ENCODE measurements at regions not wholly inside any gene's neighbourhood (a gene's known extent, or its start where the extent isn't known, plus 50 kb on each side); places are given as distances from the start of the nearest gene placed in this dataset.

DNA sequence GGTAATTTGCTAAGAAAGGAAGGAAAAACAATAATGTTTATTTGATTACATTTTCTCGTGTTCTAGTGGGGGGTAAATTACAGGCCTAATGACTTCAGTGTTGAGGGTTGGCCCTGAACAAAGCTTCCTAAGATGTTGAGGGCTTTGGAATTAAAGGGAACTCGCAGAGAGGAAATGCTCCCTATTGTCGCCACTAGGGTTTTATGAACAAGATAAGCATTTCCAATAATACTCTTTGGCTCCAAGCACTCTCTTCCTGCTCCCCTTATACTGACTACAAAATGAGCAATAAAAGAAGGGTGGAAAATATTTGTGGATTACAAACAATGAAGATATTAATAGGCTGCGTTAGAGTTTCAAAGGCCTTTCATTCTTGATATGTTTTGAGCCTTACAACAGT lies 363.6 kb downstream of the HS3ST3B1 start:
- Histone ChIP-seq H3K36me3 (ENCODE audit: control insufficient read depth, insufficient read depth, low read length) (no peaks in the 10 kb centered on the region), H3K4me3 (replicated peaks; ENCODE audit: low read depth, low read length) (no peak overlapping the region), H3K27me3 (replicated peaks; ENCODE audit: control insufficient read depth, insufficient read depth, low read length) (no peaks in the 10 kb centered on the region)
- DNase-seq (ENCODE audit: extremely low read depth, insufficient read length), result no peak
- TF ChIP-seq, protein P1, sequence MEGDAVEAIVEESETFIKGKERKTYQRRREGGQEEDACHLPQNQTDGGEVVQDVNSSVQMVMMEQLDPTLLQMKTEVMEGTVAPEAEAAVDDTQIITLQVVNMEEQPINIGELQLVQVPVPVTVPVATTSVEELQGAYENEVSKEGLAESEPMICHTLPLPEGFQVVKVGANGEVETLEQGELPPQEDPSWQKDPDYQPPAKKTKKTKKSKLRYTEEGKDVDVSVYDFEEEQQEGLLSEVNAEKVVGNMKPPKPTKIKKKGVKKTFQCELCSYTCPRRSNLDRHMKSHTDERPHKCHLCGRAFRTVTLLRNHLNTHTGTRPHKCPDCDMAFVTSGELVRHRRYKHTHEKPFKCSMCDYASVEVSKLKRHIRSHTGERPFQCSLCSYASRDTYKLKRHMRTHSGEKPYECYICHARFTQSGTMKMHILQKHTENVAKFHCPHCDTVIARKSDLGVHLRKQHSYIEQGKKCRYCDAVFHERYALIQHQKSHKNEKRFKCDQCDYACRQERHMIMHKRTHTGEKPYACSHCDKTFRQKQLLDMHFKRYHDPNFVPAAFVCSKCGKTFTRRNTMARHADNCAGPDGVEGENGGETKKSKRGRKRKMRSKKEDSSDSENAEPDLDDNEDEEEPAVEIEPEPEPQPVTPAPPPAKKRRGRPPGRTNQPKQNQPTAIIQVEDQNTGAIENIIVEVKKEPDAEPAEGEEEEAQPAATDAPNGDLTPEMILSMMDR (IDR thresholded peaks at IDR 0.05; ENCODE audit: insufficient read depth, low read length, poor library complexity, severe bottlenecking), result no peak

DNA sequence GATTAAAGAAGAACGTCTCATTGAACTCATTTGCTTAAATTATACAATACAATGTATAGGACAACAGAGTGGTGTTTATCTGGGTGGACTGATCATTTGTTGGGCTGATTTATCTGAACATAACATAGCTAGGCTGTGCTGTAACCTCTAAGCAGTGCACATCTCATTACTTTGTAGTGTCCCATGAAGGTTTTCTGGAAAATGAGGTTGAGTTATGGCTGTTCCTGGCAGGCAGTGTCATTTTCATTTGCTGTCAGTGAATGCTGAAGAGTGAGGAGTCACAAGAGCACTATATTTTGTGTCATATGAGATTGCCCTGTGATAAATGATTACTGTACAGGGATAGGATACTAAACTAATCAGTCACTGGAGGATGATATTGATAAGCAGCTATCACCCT lies 340.2 kb downstream of the HS3ST3B1 start:
- no peaks in the 10 kb centered on the region for H3K36me3 ChIP-seq (ENCODE audit: control insufficient read depth, insufficient read depth, low read length)
- no peak overlapping the region for H3K4me3 ChIP-seq (replicated peaks; ENCODE audit: low read depth, low read length)
- no peaks in the 10 kb centered on the region for H3K27me3 ChIP-seq (replicated peaks; ENCODE audit: control insufficient read depth, insufficient read depth, low read length)
- TF ChIP-seq, protein P1 (IDR thresholded peaks at IDR 0.05; ENCODE audit: insufficient read depth, low read length, poor library complexity, severe bottlenecking), result no peak
- no peak for DNase-seq (ENCODE audit: extremely low read depth, insufficient read length)

DNA sequence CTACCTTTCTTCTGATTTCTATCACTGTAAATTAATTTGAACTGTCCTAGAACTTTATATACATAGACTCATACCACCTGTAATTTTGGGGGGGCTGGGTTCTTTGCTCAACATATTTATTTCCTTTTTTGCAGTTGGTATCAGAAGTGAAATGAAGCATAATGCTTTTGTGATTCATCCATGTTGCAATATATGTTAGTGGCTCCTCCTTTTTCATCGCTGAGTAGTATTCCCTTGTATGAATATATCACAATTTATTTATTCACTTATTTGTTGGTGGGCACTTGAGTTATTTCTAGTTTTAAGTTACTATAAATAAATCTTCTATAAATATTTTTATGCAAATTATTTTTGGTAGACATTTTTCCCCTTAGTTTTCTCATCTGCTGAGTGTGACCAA lies 336.4 kb downstream of the HS3ST3B1 start:
- TF ChIP-seq, protein P1 (IDR thresholded peaks at IDR 0.05; ENCODE audit: insufficient read depth, low read length, poor library complexity, severe bottlenecking), result no peak
- no peak for DNase-seq (ENCODE audit: extremely low read depth, insufficient read length)
- Histone ChIP-seq H3K4me3 (replicated peaks; ENCODE audit: low read depth, low read length) (no peak overlapping the region), H3K27me3 (replicated peaks; ENCODE audit: control insufficient read depth, insufficient read depth, low read length) (no peaks in the 10 kb centered on the region), H3K36me3 (ENCODE audit: control insufficient read depth, insufficient read depth, low read length) (no peaks in the 10 kb centered on the region)

DNA sequence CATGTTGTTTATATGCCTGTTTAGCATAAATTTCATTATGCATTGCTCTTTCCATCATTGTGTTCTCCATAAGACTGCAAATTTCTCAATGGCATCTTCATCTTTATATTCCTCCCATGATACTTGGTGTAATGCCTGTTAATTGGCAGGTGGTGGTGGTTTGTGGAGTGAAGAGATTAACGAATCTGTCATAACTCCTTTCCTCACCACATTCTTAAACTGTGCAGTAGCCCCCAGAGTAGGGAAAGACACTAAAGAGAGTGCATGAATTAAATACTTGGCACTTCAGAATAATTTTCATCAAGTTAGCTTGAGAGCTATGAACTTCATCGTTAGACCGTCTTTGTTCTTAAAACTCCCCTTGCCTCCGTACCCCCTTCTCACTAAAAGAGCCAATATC lies 329.7 kb downstream of the HS3ST3B1 start:
- no peak for DNase-seq (ENCODE audit: extremely low read depth, insufficient read length)
- H3K4me3 ChIP-seq (replicated peaks; ENCODE audit: low read depth, low read length), result no peak overlapping the region
- TF ChIP-seq, protein P1 (IDR thresholded peaks at IDR 0.05; ENCODE audit: insufficient read depth, low read length, poor library complexity, severe bottlenecking), result no peak
- H3K27me3 ChIP-seq (replicated peaks; ENCODE audit: control insufficient read depth, insufficient read depth, low read length), result no peaks in the 10 kb centered on the region
- H3K36me3 ChIP-seq (ENCODE audit: control insufficient read depth, insufficient read depth, low read length), result no peaks in the 10 kb centered on the region

DNA sequence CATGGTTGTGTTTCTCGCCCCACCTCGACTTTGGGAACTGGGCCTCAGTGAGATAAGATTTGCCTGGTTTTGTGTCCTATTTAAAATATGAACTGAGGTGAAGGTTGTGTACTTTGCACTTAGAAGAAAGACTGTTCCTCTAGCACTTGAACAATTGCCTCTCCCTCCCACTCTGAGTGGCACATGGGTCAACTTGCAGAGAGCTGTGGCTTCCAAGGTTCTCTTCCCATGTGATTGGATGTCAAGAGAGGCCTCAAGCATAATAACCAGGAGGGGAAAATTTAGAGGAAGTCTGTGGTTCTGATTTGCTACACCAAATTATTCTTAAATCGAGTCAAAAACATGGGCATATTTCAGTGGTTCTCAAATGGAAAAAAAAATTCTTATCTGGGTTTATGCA lies 329.2 kb downstream of the HS3ST3B1 start:
- no peak for DNase-seq (ENCODE audit: extremely low read depth, insufficient read length)
- TF ChIP-seq, protein P1 (IDR thresholded peaks at IDR 0.05; ENCODE audit: insufficient read depth, low read length, poor library complexity, severe bottlenecking), result no peak
- H3K27me3 ChIP-seq (replicated peaks; ENCODE audit: control insufficient read depth, insufficient read depth, low read length), result no peaks in the 10 kb centered on the region
- H3K36me3 ChIP-seq (ENCODE audit: control insufficient read depth, insufficient read depth, low read length), result no peaks in the 10 kb centered on the region
- H3K4me3 ChIP-seq (replicated peaks; ENCODE audit: low read depth, low read length), result no peak overlapping the region

DNA sequence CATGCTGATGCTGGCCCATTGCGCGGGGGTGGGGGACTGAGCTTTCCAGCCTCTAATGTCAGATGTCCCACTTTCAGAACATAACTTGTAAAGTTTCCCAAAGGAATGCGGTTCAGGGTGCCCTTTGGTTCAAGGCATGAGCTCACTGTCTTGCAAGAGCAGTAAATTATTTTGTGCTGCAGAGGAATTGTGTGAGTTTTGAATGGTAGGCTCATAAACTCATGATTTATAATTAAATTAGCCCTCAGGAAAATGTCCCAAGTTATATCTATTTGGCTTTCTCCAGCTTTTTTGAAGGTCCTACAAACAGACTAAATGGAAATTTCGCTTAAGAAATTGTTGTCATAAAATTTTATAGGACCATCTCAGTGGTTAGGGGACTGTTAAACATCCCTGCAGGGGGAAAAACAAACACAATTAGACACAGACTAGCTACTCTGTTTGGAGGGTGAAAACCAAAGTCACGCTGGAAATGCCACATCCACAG lies 321.8 kb downstream of the HS3ST3B1 start:
- DNase-seq (ENCODE audit: extremely low read depth, insufficient read length), result no peak
- H3K36me3 ChIP-seq (ENCODE audit: control insufficient read depth, insufficient read depth, low read length), result no peaks in the 10 kb centered on the region
- TF ChIP-seq, protein P1 (IDR thresholded peaks at IDR 0.05; ENCODE audit: insufficient read depth, low read length, poor library complexity, severe bottlenecking), result no peak
- H3K27me3 ChIP-seq (replicated peaks; ENCODE audit: control insufficient read depth, insufficient read depth, low read length), result no peaks in the 10 kb centered on the region
- H3K4me3 ChIP-seq (replicated peaks; ENCODE audit: low read depth, low read length), result no peak overlapping the region
